Kasumi-1 (cell line): ENCODE measurements at regions not wholly inside any gene's neighbourhood (a gene's known extent, or its start where the extent isn't known, plus 50 kb on each side); places are given as distances from the start of the nearest gene placed in this dataset.
"Not testable (repeated sequence)": the region's sequence is repeated elsewhere in the genome, so short reads cannot be mapped to it uniquely, and the experiment has no call there.

Experiments
- DNase-seq, 2 experiments: peaks; one replicate each; lab custom pipeline; 2025; lab: John Stamatoyannopoulos, UW

DNA sequence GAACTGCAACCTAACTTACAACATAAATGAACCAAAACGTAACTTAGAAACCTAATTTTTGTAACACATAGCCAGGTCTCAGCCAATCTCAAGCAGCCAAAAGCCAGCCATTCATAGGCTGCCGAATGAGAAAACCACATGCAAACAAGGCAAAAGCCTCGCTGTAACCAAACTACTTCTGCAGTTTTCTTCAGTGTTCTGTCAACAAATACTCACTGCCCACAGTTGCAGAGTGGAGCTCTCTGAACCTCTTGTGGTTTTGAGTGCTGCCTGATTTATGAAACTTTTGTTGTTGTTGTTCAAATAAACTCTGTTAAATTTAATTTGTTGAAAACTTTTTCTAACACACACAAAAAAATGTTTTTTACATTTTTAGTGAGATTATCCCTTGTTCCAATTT is 251.2 kb downstream of the PAPSS1 start:
- DNase-seq, result no peak

DNA sequence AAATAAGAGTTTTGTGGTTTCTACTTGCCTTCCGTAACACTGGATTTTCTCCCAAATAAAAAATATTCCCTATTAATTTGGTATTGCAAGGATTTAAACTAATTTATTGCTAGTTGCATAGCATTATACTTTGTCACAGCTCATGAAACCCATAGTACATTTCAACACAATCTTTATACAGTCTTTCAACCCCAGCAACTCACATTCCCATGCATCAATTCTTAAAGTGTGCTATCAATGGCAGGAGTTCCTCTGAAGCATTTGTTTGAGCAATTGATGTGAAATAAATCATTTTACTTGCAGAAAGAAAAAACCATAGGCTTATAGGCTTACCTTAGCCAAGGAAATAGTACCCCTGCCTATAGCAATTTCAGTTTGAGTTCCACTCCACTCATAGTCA is 251.9 kb downstream of the PAPSS1 start:
- no peak for DNase-seq

DNA sequence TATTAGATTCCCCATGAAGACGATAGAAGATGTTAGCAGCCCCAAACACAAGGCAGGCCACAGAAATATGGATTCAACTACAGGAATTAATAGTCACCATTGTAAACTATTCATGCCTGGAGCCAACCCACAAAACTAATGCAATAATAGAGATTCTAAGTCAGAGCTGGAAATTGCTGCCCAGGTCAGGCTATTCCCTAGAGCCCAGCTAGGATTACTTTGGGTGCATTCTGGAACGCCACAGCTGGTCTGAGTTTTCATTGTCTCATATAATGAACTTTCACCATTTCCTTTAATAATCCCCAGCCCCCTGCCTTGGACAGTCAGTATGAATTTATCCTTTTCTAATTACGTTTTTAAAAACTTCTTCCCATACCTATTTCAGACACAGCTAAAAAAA is 252.6 kb downstream of the PAPSS1 start:
- DNase-seq, result no peak

DNA sequence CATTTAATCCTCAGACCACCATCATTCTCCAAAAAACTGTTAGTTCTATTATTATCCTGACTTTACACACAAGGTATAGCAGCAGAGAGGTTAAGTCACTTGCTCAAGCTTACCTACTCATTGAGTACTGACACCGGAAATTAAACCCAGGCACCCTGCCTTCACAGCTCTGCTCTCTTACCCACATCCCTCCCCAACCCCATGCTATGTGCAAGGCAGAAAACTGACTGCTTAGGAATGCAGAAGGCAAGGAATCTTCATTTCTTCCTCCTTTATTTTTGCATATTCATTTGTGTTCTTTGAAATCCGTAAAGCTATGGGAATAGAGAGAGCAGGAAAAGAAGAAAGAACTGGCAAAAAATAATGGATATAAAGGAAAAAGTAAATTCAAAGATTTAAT is 261.8 kb downstream of the PAPSS1 start:
- no peak for DNase-seq

DNA sequence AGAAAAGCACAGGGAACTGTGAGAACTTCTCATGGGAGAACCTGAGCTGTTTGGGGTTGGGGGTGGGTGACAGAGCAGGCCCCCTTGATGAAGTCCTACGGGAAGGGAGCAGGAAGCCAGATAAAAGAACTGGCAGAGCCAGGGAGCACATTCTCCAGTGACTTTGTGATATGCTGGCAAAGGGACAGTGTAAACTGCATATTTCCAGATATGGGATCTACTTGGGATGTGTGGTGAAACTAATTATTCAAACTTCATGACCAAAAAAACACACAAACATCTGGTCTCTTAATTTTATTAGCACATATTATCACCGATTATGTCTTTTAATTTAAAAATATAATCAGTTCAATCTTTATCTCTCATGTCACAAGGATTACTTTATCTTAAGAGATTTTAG is 266.0 kb downstream of the PAPSS1 start:
- DNase-seq, result no peak

DNA sequence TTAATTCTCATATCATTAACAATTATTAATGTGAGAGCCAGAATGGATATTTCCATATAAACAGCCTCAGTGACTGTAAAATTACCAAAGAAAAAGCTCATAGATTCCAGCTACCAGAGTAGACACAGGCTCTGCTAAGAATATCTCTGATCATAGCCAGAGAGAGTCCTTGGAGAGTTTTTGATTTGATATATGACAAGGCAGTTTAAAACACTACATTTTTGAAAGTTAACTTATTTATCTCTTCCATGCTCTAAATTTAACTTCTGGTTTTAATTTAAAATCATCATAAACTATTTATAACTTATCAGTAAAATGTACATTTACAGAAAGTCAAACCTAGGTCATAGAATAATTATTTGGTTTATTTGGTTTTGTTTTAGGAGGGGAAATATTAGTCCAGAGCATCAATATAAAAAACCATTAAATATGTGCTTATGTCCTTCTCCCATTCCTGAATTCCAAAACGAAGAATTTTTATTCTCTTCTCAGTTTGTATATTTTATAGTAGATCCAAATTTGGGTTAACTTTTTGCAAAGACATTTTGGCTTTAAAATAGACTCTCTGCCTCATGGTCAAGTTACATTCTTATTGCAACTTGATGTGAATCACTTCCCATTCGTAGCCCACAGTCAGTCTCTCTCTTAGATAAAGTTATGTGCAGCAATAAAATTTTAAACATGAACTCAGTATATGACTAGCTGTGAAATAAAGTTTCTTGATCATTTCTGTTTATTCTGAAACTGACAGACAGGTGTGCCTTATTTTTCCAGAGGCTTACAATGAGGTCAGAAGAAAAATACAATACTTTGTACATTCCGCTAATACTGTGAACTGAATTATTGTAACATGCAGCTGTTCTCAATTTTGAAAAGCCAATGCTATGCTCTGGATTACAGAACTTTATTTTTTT is 267.1 kb downstream of the PAPSS1 start:
- DNase-seq, result no peak

DNA sequence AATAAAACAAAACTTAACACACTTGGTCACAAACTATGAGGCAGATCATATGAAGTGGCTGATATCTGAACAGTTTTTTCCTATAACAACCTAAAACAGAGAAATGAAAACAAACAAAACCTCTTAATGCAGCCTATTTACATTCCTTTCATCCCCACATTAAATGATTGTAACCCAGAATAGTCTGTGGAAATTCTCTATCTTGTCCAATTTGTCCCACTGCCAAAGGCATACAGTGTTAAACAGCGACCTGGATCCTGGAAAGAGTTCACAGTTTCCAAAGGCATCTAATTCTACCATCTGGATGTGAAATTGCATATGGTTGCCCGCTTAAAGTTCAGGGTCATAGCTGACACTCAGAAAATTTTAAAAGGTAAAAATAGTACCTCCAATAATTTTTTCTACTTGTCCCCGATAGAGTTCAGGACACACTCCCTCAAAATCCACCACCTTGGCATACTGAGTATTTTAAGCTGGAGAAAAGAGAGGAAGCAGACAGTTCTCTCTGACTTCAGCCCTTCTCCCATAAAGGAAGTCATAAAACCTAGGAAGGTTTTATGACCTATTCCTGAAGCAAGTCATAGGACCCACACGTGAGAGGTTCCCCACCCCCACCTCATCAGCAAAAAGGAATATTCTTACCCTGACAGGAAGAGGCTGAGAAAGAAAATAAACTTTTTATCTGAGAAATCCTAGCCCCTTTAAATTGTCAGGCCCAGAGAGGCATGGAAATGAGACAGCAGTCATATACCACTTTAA is 270.2 kb downstream of the PAPSS1 start:
- no peak for DNase-seq

DNA sequence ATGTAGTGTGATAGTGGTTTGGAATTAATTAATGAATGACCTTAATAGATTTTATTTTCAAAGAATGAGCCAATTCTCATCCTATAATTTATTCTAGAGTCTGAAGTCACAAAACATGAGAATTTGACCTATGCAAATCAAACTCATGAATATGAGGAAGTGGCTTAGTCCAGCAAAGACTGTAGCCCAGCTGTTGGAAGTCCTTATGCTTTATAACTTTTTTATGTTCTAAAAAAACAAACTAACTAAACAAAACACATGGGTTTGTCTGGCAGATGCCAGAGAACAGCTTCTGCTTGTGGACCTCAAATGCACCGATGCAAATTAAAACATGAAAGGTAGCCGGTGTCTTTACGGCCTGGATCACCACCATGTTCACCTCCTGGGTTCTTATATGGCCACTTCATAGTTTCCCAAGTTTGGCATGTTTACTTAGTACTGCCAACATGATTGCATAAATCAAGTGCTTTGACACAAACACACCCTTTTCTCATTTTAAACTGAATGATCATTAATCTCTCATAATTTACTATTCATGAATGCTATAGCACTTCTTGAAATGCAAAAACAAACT is 277.4 kb downstream of the PAPSS1 start:
- no peak for DNase-seq

DNA sequence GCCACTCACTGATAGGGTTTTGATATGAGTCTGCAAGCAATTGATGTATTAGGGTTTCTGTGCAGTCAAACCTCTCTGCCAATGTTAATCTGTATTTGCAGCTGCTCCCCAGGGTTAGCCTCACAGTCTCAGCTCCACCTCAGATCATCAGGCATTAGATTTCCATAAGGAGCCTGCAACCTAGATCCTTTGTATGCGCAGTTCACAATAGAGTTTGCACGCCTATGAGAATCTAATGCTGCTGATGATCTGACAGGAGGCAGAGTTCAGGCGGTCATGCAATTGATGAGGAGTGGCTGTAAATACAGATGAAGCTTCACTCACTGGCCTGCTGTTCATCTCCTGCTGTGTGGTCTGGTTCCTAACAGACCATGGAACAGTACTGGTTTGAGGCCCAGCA is 280.6 kb downstream of the PAPSS1 start:
- no peak for DNase-seq

DNA sequence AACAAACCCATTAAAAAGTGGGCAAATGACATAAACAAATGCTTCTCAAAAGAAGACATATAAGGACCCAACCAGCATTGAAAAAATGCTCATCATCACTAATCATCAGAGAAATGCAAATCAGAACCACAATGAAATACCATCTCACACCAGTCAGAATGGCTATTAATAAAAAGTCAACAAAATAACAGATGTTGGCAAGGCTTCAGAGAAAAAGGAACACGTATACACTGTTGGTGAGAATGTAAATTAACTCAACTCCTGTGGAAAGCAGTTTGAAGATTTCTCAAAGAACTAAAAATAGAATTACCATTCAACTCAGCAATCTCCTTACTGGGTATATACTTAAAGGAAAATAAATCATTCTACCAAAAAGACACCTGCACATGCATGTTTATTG is 283.6 kb downstream of the PAPSS1 start:
- not testable (repeated sequence) for DNase-seq

DNA sequence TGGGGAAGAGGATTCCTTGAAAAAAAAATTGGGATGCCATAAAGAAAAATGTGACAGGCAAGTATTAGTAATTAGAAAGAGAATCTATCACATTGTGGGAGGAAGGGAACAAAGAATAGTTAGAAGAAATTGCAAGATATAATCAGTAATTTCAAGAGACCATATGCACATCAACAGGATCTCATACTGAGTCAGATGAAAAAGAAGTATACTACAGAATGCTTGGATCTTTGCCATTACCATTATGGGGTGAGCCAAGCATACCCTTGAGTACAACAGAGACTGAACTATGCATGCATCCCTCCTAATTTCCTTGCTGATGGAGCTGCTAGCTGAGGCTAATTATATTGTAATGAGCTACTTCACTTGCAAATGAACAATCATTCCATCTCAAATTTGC is 287.6 kb downstream of the PAPSS1 start:
- DNase-seq, result no peak

DNA sequence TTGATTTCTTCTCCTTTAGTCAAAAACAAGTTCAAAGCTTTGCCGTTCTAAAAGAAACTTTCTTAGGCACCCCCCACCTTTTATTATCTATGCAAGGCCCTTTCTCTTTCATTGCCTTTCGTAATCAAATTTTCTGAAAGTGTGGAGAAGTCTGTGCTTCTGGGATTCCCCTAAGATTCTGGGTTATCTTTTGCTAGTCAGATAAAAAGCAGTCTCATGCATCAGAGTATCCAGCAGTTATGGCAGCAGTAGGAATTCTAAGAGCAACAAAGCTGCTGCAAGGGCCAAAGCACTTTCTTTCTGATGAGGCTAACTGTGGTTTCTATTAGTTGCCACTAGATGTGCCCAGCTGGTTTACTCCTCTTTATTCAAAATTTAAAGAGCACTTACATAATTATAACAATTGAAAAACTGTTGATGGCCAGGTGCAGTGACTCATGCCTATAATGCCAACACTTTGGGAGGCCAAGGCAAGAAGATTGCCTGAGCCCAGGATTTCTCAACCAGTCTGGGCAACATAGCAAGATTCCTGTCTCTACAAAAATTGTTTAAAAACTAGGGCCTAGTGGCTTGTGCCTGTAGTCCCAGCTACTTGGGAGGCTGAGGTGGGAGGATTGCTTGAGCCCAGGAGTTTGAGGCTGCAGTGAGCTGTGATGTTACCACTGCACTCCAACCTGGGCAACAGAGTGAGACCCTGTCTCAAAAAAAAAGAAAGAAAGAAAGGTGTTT is 296.2 kb downstream of the PAPSS1 start:
- DNase-seq, result no peak

DNA sequence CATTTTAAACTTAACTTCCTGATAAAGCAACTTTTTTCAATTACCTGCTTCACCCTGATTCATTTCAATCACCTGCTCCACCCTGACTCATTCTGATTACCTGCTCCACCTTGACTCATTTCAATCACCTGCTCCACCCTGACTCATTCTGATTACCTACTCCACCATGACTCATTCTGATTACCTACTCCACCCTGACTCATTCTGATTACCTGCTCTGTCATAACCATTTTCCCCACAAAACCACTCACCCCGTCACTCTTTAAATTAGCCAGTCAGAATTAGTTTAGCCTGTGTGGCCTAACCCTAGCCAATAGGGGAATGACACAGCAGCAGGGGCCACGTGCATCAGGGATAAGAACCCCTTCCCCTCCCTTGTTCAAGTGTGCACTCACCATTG is 300.5 kb downstream of the PAPSS1 start:
- DNase-seq, result not testable (repeated sequence)

DNA sequence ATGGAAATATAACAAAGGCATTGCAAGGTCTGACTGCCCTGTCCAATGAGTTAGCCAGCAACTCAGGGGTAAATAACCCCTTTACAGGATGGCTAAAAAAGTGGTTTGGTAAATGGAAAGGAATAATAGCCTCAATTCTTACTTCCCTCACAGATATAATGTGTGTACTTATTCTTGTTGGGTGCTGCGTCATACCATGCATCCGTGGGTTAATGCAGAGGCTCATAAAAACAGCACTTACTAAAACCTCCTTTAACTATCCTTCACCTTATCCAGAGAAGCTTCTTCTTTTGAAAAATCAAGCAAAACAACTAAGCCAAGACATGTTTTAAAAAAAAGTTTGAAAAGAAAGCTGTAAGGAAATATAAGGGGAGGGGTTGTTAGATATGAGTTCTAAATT is 301.0 kb downstream of the PAPSS1 start:
- DNase-seq, result no peak

DNA sequence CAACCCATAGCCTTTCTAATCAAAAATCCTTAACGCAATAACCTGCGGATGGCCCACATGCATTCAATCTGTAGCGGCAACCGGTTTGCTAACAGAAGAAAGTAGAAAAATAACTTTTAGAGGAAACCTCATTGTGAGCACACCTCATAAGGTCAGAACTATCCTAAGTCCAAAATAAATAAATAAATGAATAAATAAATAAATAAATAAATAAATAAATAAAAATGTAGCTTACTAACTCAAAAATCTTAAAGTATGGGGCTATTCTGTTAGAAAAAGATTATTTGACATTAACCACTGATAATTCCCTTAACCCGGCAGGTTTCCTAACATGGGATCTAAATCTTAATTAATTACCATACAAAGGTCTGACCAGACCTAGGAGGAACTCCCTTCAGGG is 304.5 kb downstream of the PAPSS1 start:
- not testable (repeated sequence) for DNase-seq

DNA sequence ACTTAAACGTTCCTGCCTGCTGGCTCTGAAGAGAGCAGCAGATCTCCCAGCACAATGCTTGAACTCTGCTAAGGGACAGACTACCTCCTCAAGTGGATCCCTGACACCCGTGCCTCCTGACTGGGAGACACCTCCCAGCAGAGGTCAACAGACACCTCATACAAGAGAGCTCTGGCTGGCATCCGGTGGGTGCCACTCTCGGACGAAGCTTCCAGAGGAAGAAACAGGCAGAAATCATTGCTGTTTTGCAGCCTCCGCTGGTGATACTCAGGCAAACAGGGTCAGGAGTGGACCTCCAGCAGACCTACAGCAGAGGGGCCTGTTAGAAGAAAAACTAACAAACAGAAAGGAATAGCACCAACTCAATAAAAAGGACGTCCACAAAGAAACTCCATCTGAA is 310.2 kb downstream of the PAPSS1 start:
- DNase-seq, result not testable (repeated sequence)

DNA sequence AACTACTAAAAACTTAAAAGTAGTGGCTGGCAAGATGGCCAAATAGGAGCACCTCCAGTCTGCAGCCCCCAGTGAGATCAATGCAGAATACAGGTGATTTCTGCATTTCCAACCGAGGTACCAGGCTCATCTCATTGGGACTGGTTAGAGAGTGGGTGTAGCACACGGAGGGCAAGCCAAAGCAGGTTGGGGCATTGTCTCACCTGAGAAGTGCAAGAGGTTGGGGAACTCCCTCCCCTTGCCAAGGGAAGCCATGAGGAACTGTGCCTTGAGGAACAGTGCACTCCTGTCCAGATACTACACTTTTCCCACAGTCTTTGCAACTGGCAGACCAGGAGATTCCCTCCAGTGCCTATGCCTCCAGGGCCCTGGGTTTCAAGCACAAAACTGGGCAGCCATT is 311.1 kb downstream of the PAPSS1 start:
- DNase-seq, result no peak

DNA sequence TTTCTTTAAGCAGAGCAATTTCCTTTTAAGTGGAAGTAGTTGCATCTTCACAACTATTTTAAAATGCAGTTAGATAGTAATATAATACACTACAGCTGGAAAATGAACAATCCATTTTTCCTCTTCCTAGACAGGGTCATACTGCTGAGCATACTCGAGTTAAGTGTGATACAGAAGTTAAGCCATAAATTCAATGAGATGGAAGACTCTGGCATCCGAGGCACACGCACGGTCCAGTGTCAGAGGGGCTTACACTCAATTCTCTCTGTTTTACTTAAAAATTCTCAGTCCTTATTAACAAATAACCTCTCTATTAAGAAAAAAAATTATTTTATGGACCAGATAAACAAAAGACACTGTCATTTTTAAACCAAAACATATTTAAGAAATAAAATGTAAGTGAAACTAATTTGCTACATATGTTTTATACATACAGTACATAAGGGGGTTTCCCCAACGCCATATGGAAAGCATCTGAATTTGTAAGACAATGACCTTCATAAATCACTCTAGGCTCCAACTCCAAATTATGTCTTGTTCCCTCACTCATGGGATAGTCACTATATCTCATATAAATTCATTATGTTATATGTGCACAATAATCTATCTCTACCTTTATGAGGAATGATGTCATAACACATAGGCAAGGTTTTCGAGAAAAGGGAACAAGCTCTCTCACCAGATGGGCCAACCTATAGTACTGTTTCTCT is 315.3 kb downstream of the PAPSS1 start:
- DNase-seq, result no peak

DNA sequence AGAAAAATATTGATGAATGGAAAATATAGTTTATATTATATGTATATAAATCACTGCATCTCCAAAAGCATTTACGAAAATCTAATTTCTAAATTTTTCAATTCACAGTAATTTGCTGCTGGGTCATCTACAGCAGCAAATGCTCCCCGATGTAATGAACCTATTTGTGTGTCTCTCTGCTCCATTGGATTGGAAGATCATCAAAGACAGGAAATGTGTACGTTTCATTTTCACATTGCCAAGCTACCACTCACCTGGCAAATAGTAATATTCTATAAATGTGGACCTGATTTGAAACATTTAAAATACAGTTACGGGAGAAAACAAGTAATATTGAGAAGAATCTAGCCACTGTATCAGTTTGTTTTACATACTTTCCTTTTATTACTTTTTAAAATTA is 317.7 kb downstream of the PAPSS1 start:
- DNase-seq, result no peak

DNA sequence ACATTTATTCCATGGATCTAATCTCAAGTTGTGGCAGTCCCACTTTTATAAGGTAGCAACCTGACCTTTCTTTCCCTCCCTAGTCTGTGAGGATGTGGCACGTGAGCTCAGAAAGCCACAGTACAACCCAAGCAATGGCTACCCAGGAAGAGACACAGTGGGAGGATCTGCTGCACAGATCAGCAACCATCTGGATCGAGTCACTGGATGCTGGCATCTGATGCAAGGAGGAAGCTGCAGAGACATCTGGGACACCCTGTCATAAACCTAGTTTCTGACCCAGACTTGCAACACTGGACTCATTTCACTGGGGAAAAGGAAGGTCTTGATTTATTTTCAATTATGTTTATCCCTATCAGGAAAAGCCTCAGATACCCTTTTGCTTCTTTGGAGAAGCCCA is 327.1 kb downstream of the PAPSS1 start:
- DNase-seq, result peak in 1 of 2 experiments; percentile 27

DNA sequence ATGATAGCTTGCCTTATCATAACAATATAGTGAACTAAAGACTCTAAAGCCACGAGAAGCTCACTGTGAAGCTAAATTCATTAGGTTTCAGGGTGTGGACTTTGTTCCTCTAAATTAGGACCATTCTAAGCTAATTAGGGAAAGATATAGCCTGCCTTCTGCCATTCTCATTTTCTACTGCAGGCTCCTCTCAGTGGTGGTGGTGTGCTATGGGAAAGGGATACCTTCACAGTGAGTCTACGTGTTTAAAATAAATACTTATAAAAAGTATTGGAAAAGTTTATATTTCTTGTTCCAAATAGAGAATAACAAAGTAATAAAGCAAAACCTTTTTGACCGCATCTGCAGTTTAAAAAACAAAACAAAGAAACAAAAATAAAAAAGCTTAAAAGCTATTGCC is 327.7 kb downstream of the PAPSS1 start:
- DNase-seq, result no peak

DNA sequence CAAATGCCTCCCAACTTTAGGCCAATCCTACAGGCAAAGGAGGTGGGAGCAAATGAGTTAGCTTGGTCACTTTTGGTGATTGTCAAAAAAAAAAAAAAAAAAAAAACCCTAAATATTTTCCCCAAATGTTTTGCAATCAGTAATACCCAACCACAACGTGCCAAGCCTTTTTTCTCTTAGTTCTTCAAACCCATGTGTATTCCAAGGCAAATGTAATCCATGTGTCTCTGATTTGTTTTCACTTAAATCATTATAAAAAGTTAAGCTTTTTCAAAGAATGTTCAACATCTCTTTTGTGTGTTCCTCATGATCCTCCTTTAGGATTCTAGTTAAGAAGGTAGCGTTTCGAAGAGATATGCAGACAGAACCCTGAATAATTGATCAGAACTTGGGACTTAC is 328.4 kb downstream of the PAPSS1 start:
- DNase-seq, result no peak
